ENCODE measurements at regions not wholly inside any gene's neighbourhood (a gene's known extent, or its start where the extent isn't known, plus 50 kb on each side); places are given as distances from the start of the nearest gene placed in this dataset.

GRCh38 chr2:15722980-15723379, 131.3 kb downstream of the DDX1 start:
- no peak for DNase-seq (ENCODE audit: low read depth)
- H3K4me3 ChIP-seq (ENCODE audit: low read depth, low read length): no peak overlapping the region
- TF ChIP-seq CTCF (IDR thresholded peaks at IDR 0.05; ENCODE audit: low read depth, low read length, missing control alignments): no peak
- in situ Hi-C loops (cut with HindIII; ENCODE audit: low sequenced_read_pairs): no loop called here

- no peak for TF ChIP-seq CTCF (IDR thresholded peaks at IDR 0.05; ENCODE audit: low read depth, low read length, missing control alignments)
- in situ Hi-C loops (cut with HindIII; ENCODE audit: low sequenced_read_pairs): no loop called here
- H3K4me3 ChIP-seq (ENCODE audit: low read depth, low read length): no peak overlapping the region
- no peak for DNase-seq (ENCODE audit: low read depth)
Observed at GRCh38 chr2:15724235-15724634, 132.6 kb downstream of the DDX1 start.

GRCh38 chr2:15725101-15725781, 133.6 kb downstream of the DDX1 start:
- DNase-seq (ENCODE audit: low read depth): no peak
- no peak overlapping the region for H3K4me3 ChIP-seq (ENCODE audit: low read depth, low read length)
- TF ChIP-seq CTCF (IDR thresholded peaks at IDR 0.05; ENCODE audit: low read depth, low read length, missing control alignments): no peak
- in situ Hi-C loops (cut with HindIII; ENCODE audit: low sequenced_read_pairs): no loop called here

GRCh38 chr2:15725782-15726112, 134.1 kb downstream of the DDX1 start:
- no peak overlapping the region for H3K4me3 ChIP-seq (ENCODE audit: low read depth, low read length)
- TF ChIP-seq CTCF (IDR thresholded peaks at IDR 0.05; ENCODE audit: low read depth, low read length, missing control alignments): no peak
- in situ Hi-C loops (cut with HindIII; ENCODE audit: low sequenced_read_pairs): no loop called here
- DNase-seq (ENCODE audit: low read depth): no peak

- DNase-seq (ENCODE audit: low read depth): no peak
- TF ChIP-seq CTCF (IDR thresholded peaks at IDR 0.05; ENCODE audit: low read depth, low read length, missing control alignments): no peak
- H3K4me3 ChIP-seq (ENCODE audit: low read depth, low read length): no peak overlapping the region
- in situ Hi-C loops (cut with HindIII; ENCODE audit: low sequenced_read_pairs): no loop called here
Observed at GRCh38 chr2:15726321-15727057, 134.8 kb downstream of the DDX1 start.

- in situ Hi-C loops (cut with HindIII; ENCODE audit: low sequenced_read_pairs): no loop called here
- TF ChIP-seq CTCF (IDR thresholded peaks at IDR 0.05; ENCODE audit: low read depth, low read length, missing control alignments): no peak
- no peak overlapping the region for H3K4me3 ChIP-seq (ENCODE audit: low read depth, low read length)
- DNase-seq (ENCODE audit: low read depth): no peak
Observed at GRCh38 chr2:15727396-15728244, 136.0 kb downstream of the DDX1 start.

All from astrocyte of the cerebellum (primary cell).